ENCODE measurements at regions not wholly inside any gene's neighbourhood (a gene's known extent, or its start where the extent isn't known, plus 50 kb on each side); places are given as distances from the start of the nearest gene placed in this dataset.

GRCh38 chr5:128774605-128775004, 190.7 kb upstream of the SLC27A6 start:
- TF ChIP-seq CTCF (IDR thresholded peaks at IDR 0.05) (no peak), POLR2A (IDR thresholded peaks at IDR 0.05) (no peak), POLR2AphosphoS5 (IDR thresholded peaks at IDR 0.05) (no peak), EP300 (IDR thresholded peaks at IDR 0.05) (no peak)
